ENCODE measurements at regions not wholly inside any gene's neighbourhood (a gene's known extent, or its start where the extent isn't known, plus 50 kb on each side); places are given as distances from the start of the nearest gene placed in this dataset.

GRCh38 chr4:157582141-157582540, 361.6 kb downstream of the GRIA2 start:
- H3K9me3 ChIP-seq, result peaks cover 0 to 10% (median 0%) of the 10 kb centered on the region in 11 donors
- H3K4me1 ChIP-seq, result no peaks in the 10 kb centered on the region
- H3K27ac ChIP-seq, result no peak overlapping the region
- ATAC-seq, result no peak
- TF ChIP-seq CTCF (IDR thresholded peaks at IDR 0.05), result no peak
- intact Hi-C loops (cut with DNase I), result no loop called here
- no peak for DNase-seq
- 75 to 77% methylated on average over 2 of the region's 2 CpGs for WGBS, 2 donors
- no peaks in the 10 kb centered on the region for H3K27me3 ChIP-seq
- no peak overlapping the region for H3K4me3 ChIP-seq
- no peaks in the 10 kb centered on the region for H3K36me3 ChIP-seq

- Histone ChIP-seq H3K27me3 (no peaks in the 10 kb centered on the region), H3K27ac (no peak overlapping the region), H3K4me3 (no peak overlapping the region), H3K9me3 (no peaks in the 10 kb centered on the region), H3K4me1 (no peaks in the 10 kb centered on the region), H3K36me3 (no peaks in the 10 kb centered on the region)
- no peak for TF ChIP-seq CTCF (IDR thresholded peaks at IDR 0.05)
- intact Hi-C loops (cut with DNase I), result no loop called here
- ATAC-seq (no peak), DNase-seq (no peak)
- 22 to 35% methylated on average over 4 of the region's 4 CpGs for WGBS, 2 donors
Observed at GRCh38 chr4:157576671-157577217, 356.2 kb downstream of the GRIA2 start.

- ATAC-seq (no peak), DNase-seq (no peak)
- WGBS, 2 donors, result 95 to 96% methylated on average over 8 of the region's 8 CpGs
- Histone ChIP-seq H3K9me3 (no peaks in the 10 kb centered on the region), H3K27ac (no peak overlapping the region), H3K36me3 (no peaks in the 10 kb centered on the region), H3K4me3 (no peak overlapping the region), H3K4me1 (no peaks in the 10 kb centered on the region), H3K27me3 (no peaks in the 10 kb centered on the region)
- TF ChIP-seq CTCF (IDR thresholded peaks at IDR 0.05), result no peak
- intact Hi-C loops (cut with DNase I), result no loop called here
Observed at GRCh38 chr4:157575339-157575738, 354.8 kb downstream of the GRIA2 start.

GRCh38 chr4:157574606-157575005, 354.1 kb downstream of the GRIA2 start:
- 93 to 95% methylated on average over 7 of the region's 7 CpGs for WGBS, 2 donors
- no peak overlapping the region for H3K27ac ChIP-seq
- no peak for TF ChIP-seq CTCF (IDR thresholded peaks at IDR 0.05)
- DNase-seq (no peak), ATAC-seq (no peak)
- H3K4me1 ChIP-seq, result no peaks in the 10 kb centered on the region
- no peaks in the 10 kb centered on the region for H3K27me3 ChIP-seq
- no peaks in the 10 kb centered on the region for H3K36me3 ChIP-seq
- H3K4me3 ChIP-seq, result no peak overlapping the region
- H3K9me3 ChIP-seq, result no peaks in the 10 kb centered on the region
- intact Hi-C loops (cut with DNase I), result no loop called here
